A549 (cell line): ENCODE measurements at regions not wholly inside any gene's neighbourhood (a gene's known extent, or its start where the extent isn't known, plus 50 kb on each side); places are given as distances from the start of the nearest gene placed in this dataset.

ENCODE experiments used
- ATAC-seq, 2 experiments: fragments of 200-7000 bp in 1 of 2; fragments of >200 bp in 1 of 2; cut with Nextera tagmentation in 1 of 2; cut with Tn5 transposase in 1 of 2; 3 replicates each; pipeline versions ENCODE4 v1.8.0 to v1.9.1; 2018 to 2020; ENCODE audit warnings: mild to moderate bottlenecking in 1 of 2, moderate library complexity in 1 of 2
- CTCF ChIA-PET: fragments of 300-600 bp; sonication (Branson Sonifier 250); formaldehyde crosslinking; extraction: SDS; loops from one replicate; lab custom pipeline; 2021; ENCODE audit warnings: antibody characterized with exemption, inconsistent platforms; lab: Yijun Ruan, JAX
- POLR2A ChIA-PET: fragments of 350-600 bp; formaldehyde crosslinking; extraction: SDS; loops from one replicate; lab custom pipeline; 2021; ENCODE audit warnings: antibody characterized with exemption, inconsistent platforms; lab: Yijun Ruan, JAX
- DNase-seq, 2 experiments: peaks; one replicate each; pipeline versions ENCODE4 v3.0.0 to v3.0.0-alpha.2; 2011 to 2016; ENCODE audit warnings: low read depth in 1 of 2, low spot score in 1 of 2
- FAIRE-seq: peaks from 2 replicates; lab custom pipeline; 2011; peaks lifted over from hg19 to GRCh38; lab: Jason Lieb, UNC
- H3K27ac ChIP-seq, 2 experiments: fragments of >200 bp; sonication (Bioruptor Twin); formaldehyde crosslinking; 3 replicates each; pipeline ENCODE4 v1.5.1; 2016 to 2017
- H3K4me1 ChIP-seq: fragments of >200 bp; sonication (Bioruptor Twin); formaldehyde crosslinking; 3 replicates; pipeline ENCODE4 v1.6.1; 2016
- H3K4me2 ChIP-seq: fragments of >200 bp; sonication (Bioruptor Twin); formaldehyde crosslinking; 3 replicates; pipeline ENCODE4 v1.6.1; 2016
- H3K4me3 ChIP-seq: fragments of >200 bp; sonication (Bioruptor Twin); formaldehyde crosslinking; 3 replicates; pipeline ENCODE4 v1.5.1; 2016
- H3K9me3 ChIP-seq: fragments of >200 bp; sonication (Bioruptor Twin); formaldehyde crosslinking; 3 replicates; pipeline ENCODE4 v1.6.1; 2016
- CHD4 ChIP-seq: fragments of 200-600 bp; sonication (generic); IDR thresholded peaks from 2 replicates; pipeline ENCODE4 v1.6.1; 2016; ENCODE audit warnings: antibody characterized with exemption, mild to moderate bottlenecking, borderline replicate concordance
- ELK1 ChIP-seq: fragments of 150-350 bp; IDR thresholded peaks from 2 replicates; pipeline ENCODE4 v1.6.1; 2014; ENCODE audit warnings: low read depth, mild to moderate bottlenecking, low read length
- FOSB ChIP-seq: fragments of 250-450 bp; sonication (Bioruptor Pico); IDR thresholded peaks from 2 replicates; pipeline ENCODE4 v1.5.0; 2020; ENCODE audit warnings: mild to moderate bottlenecking, moderate library complexity
- FOSL2 ChIP-seq, 2 experiments: fragments of 450-650 bp in 1 of 2; fragments of >200 bp in 1 of 2; sonication (Bioruptor Twin) in 1 of 2; formaldehyde crosslinking; IDR thresholded peaks; 2 replicates each; pipeline versions ENCODE4 v1.5.0 to v1.6.1; 2016 to 2020; ENCODE audit warnings: mild to moderate bottlenecking in 1 of 2, moderate library complexity in 1 of 2
- FOXS1 ChIP-seq: fragments of 250-450 bp; sonication (Bioruptor Pico); IDR thresholded peaks from 2 replicates; pipeline ENCODE4 v1.5.0; 2020; ENCODE audit warnings: mild to moderate bottlenecking, moderate library complexity
- GATA3 ChIP-seq: IDR thresholded peaks from 2 replicates; pipeline ENCODE4 v1.6.1; 2012; ENCODE audit warnings: borderline replicate concordance
- HEYL ChIP-seq: fragments of 250-450 bp; sonication (Bioruptor Pico); IDR thresholded peaks from 2 replicates; pipeline ENCODE4 v1.8.0; 2021; ENCODE audit warnings: mild to moderate bottlenecking, moderate library complexity
- HMGXB4 ChIP-seq: fragments of 250-450 bp; sonication (Bioruptor Pico); IDR thresholded peaks from 2 replicates; pipeline ENCODE4 v1.5.0; 2021; ENCODE audit warnings: mild to moderate bottlenecking, moderate library complexity, borderline replicate concordance
- HOXB5 ChIP-seq: fragments of 250-450 bp; sonication (Bioruptor Pico); IDR thresholded peaks from 2 replicates; pipeline ENCODE4 v1.5.0; 2020; ENCODE audit warnings: mild to moderate bottlenecking, moderate library complexity
- KDM1A ChIP-seq: fragments of 200-600 bp; sonication (generic); IDR thresholded peaks from 2 replicates; pipeline ENCODE4 v1.6.1; 2016; ENCODE audit warnings: low read depth, mild to moderate bottlenecking
- MAFK ChIP-seq: fragments of 450-650 bp; IDR thresholded peaks from 2 replicates; pipeline ENCODE4 v1.6.1; 2014; ENCODE audit not compliant: partially characterized antibody
- NPAS2 ChIP-seq: fragments of 250-450 bp; sonication (Bioruptor Pico); IDR thresholded peaks from 2 replicates; pipeline ENCODE4 v1.8.0; 2022; ENCODE audit warnings: mild to moderate bottlenecking, moderate library complexity, borderline replicate concordance
- NR3C1 ChIP-seq: fragments of >200 bp; sonication (Bioruptor Twin); formaldehyde crosslinking; IDR thresholded peaks from 3 replicates; pipeline ENCODE4 v1.6.1; 2017
- RAD21 ChIP-seq, 2 experiments: fragments of >200 bp in 1 of 2; sonication (Bioruptor Twin) in 1 of 2; formaldehyde crosslinking in 1 of 2; IDR thresholded peaks in 1 of 2; conservative IDR thresholded peaks in 1 of 2; 2 replicates in 1 of 2; 3 replicates in 1 of 2; pipeline ENCODE4 v1.6.1; 2012 to 2018; ENCODE audit warnings: inconsistent platforms in 1 of 2
- RCOR1 ChIP-seq: fragments of 150-350 bp; IDR thresholded peaks from 2 replicates; pipeline ENCODE4 v1.6.1; 2014; ENCODE audit warnings: antibody characterized with exemption, low read length, low read depth
- RNF2 ChIP-seq: fragments of 200-600 bp; sonication (generic); IDR thresholded peaks from 2 replicates; pipeline ENCODE4 v1.6.1; 2016; ENCODE audit warnings: low read depth, mild to moderate bottlenecking, antibody characterized with exemption, moderate library complexity, borderline replicate concordance
- SMC3 ChIP-seq: fragments of >200 bp; sonication (Bioruptor Twin); formaldehyde crosslinking; IDR thresholded peaks from 3 replicates; pipeline ENCODE4 v1.6.1; 2018; ENCODE audit warnings: inconsistent platforms
- SREBF2 ChIP-seq: fragments of 450-650 bp; IDR thresholded peaks from 2 replicates; pipeline ENCODE4 v1.6.1; 2014; ENCODE audit warnings: mild to moderate bottlenecking, moderate library complexity
- TFCP2L1 ChIP-seq: fragments of 250-450 bp; sonication (Bioruptor Pico); IDR thresholded peaks from 2 replicates; pipeline ENCODE4 v1.5.0; 2021; ENCODE audit warnings: mild to moderate bottlenecking
- ZC3H11A ChIP-seq: fragments of 450-650 bp; IDR thresholded peaks from 2 replicates; pipeline ENCODE4 v1.6.1; 2014; ENCODE audit warnings: antibody characterized with exemption, mild to moderate bottlenecking
- WGBS: methylation state at CpG from one replicate; pipeline ENCODE4 v1.1.6; 2017; ENCODE audit errors: missing lambda C conversion rate; 5-methylcytosine and 5-hydroxymethylcytosine counted together
- TF ChIP-seq, protein P1 (sequence below): fragments of >200 bp; sonication (Bioruptor Twin); formaldehyde crosslinking; IDR thresholded peaks from 2 replicates; pipeline ENCODE4 v1.6.1; 2016
- TF ChIP-seq, protein P2 (sequence below): fragments of >200 bp; sonication (Bioruptor Twin); formaldehyde crosslinking; IDR thresholded peaks from 3 replicates; pipeline ENCODE4 v1.5.1; 2016

- no peak for DNase-seq
- 11% methylated on average over 3 of the region's 3 CpGs for WGBS
- H3K4me2 ChIP-seq, result no peak overlapping the region
- no peak overlapping the region for H3K4me3 ChIP-seq
- ChIA-PET POLR2A (no interaction called here), CTCF (no interaction called here)
- FAIRE-seq, result no peak
- no peak for ATAC-seq
- no peaks in the 10 kb centered on the region for H3K9me3 ChIP-seq
- H3K4me1 ChIP-seq, result no peaks in the 10 kb centered on the region
- no peak overlapping the region for H3K27ac ChIP-seq
- TF ChIP-seq TFCP2L1 (no peak), CHD4 (no peak), NR3C1 (no peak), SMC3 (no peak), RNF2 (no peak), HOXB5 (CRISPR knock-in tag) (no peak)
Measured at GRCh38 chr1:82384776-82385175, 584.0 kb downstream of the ADGRL2 start.

DNA sequence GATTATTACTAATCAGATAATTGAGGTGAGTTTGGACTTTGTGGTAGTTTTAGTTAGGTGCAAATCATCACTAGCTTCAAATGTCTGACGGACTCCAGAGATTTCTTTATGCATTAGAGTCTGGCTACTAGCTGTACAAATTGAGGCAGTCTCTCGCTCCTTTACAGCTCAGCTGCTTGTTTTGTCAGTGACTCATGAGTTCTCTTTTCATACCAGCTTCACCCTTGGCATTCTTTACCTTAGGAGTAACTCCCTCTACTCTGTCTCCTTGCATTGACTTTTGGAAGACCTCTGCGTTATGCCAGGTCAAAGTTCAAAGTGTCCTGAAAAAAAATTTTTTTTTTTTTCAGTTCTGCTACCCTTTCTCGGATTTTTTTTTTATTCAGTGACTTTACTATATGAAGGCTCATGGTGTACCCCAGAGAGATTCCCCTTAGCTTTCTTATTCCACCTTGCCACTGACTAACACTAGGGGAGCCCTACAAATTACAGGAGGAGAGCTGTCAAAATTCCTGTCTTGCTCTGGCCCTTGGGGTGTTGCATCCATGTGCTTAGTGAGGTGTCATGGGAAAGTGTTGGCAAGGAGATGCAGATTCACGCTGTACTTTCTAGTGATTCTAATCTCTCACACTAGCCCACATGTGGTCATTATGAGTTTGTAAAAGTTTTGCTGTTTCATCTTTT is 576.6 kb downstream of the ADGRL2 start:
- POLR2A ChIA-PET, result no interaction called here
- Histone ChIP-seq H3K27ac (no peak overlapping the region), H3K4me3 (no peak overlapping the region), H3K9me3 (no peaks in the 10 kb centered on the region), H3K4me1 (no peaks in the 10 kb centered on the region), H3K4me2 (no peak overlapping the region)
- TF ChIP-seq CHD4 (no peak), ELK1 (no peak), HMGXB4 (no peak)
- DNase-seq (no peak), FAIRE-seq (no peak), ATAC-seq (no peak)
- CTCF ChIA-PET, result no interaction called here
- WGBS, result 19% methylated on average over 5 of the region's 5 CpGs

DNA sequence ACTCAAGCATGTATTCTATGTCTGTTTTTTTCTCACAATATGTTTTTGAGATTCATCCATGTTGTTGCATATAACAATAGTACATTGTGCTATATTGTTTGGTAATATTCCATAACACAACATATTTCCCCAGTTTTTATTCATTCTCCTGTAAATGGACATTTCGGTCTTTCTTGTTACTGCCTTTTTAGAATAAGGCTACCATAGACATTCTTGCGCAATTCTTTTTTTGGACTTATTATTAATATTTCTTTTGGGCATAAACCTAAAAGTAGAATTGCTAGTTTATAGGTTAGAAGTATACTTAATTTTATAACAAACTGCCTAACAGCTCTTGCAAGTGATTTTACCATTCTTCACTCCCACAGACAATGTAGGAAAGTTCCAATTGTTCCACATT is 573.0 kb downstream of the ADGRL2 start:
- WGBS, result 77% methylated on average over 2 of the region's 2 CpGs
- H3K27ac ChIP-seq, result no peak overlapping the region
- ChIA-PET CTCF (no interaction called here), POLR2A (no interaction called here)
- no peak overlapping the region for H3K4me3 ChIP-seq
- TF ChIP-seq NPAS2, result no peak
- no peak for TF ChIP-seq FOSB (CRISPR knock-in tag)
- no peak for TF ChIP-seq SMC3
- TF ChIP-seq RAD21 (conservative IDR thresholded peaks at IDR 0.05 in 1 of 2, IDR thresholded peaks at IDR 0.05 in 1 of 2), result no peak
- TF ChIP-seq MAFK, result no peak
- no peak for TF ChIP-seq TFCP2L1
- no peak for TF ChIP-seq SREBF2
- TF ChIP-seq, protein P1, sequence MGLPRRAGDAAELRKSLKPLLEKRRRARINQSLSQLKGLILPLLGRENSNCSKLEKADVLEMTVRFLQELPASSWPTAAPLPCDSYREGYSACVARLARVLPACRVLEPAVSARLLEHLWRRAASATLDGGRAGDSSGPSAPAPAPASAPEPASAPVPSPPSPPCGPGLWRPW, result no peak
- no peak for TF ChIP-seq FOXS1 (CRISPR knock-in tag)
- no peak for TF ChIP-seq HEYL (CRISPR knock-in tag)
- no peak for TF ChIP-seq HMGXB4
- no peak for TF ChIP-seq HOXB5 (CRISPR knock-in tag)
- TF ChIP-seq FOSL2 (IDR thresholded peaks at IDR 0.05), result no peak
- TF ChIP-seq FOSL2 (CRISPR knock-in tag; IDR thresholded peaks at IDR 0.05), result no peak
- TF ChIP-seq RCOR1, result no peak
- TF ChIP-seq, protein P2, sequence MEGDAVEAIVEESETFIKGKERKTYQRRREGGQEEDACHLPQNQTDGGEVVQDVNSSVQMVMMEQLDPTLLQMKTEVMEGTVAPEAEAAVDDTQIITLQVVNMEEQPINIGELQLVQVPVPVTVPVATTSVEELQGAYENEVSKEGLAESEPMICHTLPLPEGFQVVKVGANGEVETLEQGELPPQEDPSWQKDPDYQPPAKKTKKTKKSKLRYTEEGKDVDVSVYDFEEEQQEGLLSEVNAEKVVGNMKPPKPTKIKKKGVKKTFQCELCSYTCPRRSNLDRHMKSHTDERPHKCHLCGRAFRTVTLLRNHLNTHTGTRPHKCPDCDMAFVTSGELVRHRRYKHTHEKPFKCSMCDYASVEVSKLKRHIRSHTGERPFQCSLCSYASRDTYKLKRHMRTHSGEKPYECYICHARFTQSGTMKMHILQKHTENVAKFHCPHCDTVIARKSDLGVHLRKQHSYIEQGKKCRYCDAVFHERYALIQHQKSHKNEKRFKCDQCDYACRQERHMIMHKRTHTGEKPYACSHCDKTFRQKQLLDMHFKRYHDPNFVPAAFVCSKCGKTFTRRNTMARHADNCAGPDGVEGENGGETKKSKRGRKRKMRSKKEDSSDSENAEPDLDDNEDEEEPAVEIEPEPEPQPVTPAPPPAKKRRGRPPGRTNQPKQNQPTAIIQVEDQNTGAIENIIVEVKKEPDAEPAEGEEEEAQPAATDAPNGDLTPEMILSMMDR, result no peak
- TF ChIP-seq ZC3H11A, result no peak
- no peak for TF ChIP-seq KDM1A
- no peak for TF ChIP-seq GATA3
- DNase-seq (no peak), ATAC-seq (no peak), FAIRE-seq (no peak)
- H3K9me3 ChIP-seq, result no peaks in the 10 kb centered on the region
- H3K4me2 ChIP-seq, result no peak overlapping the region
- H3K4me1 ChIP-seq, result no peaks in the 10 kb centered on the region
